ENCODE measurements at regions not wholly inside any gene's neighbourhood (a gene's known extent, or its start where the extent isn't known, plus 50 kb on each side); places are given as distances from the start of the nearest gene placed in this dataset.

DNA sequence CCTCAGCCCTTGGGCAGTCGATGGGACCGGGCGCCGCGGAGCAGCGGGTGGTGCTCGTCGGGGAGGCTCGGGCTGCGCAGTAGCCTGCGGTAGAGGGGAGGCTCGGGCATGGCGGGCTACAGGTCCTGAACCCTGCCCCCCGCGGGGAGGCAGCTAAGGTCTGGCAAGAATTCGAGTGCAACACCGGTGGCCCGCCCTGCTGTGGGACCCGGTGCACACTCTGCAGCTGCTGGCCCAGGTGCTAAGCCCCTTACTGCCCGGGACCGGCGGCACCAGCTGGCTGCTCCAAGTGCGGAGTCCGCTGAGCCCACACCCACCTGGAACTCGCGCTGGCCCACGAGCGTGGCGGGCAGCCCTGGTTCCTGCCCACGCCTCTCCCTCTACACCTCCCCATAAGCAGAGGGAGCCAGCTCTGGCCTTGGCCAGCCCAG lies 377.7 kb upstream of the RBMS3 start:
- TF ChIP-seq TAF1 (IDR thresholded peaks at IDR 0.05; ENCODE audit: low read depth): no peak
- TF ChIP-seq, protein P1, sequence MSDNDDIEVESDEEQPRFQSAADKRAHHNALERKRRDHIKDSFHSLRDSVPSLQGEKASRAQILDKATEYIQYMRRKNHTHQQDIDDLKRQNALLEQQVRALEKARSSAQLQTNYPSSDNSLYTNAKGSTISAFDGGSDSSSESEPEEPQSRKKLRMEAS (IDR thresholded peaks at IDR 0.05): no peak
- TF ChIP-seq TCF12 (IDR thresholded peaks at IDR 0.05; ENCODE audit: low read depth): no peak
- TF ChIP-seq EGR1 (IDR thresholded peaks at IDR 0.05): no peak
- TF ChIP-seq, protein P2, sequence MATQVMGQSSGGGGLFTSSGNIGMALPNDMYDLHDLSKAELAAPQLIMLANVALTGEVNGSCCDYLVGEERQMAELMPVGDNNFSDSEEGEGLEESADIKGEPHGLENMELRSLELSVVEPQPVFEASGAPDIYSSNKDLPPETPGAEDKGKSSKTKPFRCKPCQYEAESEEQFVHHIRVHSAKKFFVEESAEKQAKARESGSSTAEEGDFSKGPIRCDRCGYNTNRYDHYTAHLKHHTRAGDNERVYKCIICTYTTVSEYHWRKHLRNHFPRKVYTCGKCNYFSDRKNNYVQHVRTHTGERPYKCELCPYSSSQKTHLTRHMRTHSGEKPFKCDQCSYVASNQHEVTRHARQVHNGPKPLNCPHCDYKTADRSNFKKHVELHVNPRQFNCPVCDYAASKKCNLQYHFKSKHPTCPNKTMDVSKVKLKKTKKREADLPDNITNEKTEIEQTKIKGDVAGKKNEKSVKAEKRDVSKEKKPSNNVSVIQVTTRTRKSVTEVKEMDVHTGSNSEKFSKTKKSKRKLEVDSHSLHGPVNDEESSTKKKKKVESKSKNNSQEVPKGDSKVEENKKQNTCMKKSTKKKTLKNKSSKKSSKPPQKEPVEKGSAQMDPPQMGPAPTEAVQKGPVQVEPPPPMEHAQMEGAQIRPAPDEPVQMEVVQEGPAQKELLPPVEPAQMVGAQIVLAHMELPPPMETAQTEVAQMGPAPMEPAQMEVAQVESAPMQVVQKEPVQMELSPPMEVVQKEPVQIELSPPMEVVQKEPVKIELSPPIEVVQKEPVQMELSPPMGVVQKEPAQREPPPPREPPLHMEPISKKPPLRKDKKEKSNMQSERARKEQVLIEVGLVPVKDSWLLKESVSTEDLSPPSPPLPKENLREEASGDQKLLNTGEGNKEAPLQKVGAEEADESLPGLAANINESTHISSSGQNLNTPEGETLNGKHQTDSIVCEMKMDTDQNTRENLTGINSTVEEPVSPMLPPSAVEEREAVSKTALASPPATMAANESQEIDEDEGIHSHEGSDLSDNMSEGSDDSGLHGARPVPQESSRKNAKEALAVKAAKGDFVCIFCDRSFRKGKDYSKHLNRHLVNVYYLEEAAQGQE (IDR thresholded peaks at IDR 0.05; ENCODE audit: low read depth): no peak
- TF ChIP-seq RAD21 (IDR thresholded peaks at IDR 0.05; ENCODE audit: low read depth): no peak
- TF ChIP-seq, protein P3, sequence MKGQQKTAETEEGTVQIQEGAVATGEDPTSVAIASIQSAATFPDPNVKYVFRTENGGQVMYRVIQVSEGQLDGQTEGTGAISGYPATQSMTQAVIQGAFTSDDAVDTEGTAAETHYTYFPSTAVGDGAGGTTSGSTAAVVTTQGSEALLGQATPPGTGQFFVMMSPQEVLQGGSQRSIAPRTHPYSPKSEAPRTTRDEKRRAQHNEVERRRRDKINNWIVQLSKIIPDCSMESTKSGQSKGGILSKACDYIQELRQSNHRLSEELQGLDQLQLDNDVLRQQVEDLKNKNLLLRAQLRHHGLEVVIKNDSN (IDR thresholded peaks at IDR 0.05): no peak
- no peak for TF ChIP-seq EP300 (IDR thresholded peaks at IDR 0.05; ENCODE audit: borderline replicate concordance)
- TF ChIP-seq YY1 (IDR thresholded peaks at IDR 0.05; ENCODE audit: low read depth): no peak
- no peak for TF ChIP-seq NFIC (IDR thresholded peaks at IDR 0.05)
- TF ChIP-seq CREB1 (IDR thresholded peaks at IDR 0.05; ENCODE audit: low read depth): no peak
- TF ChIP-seq ZBTB7A (IDR thresholded peaks at IDR 0.05; ENCODE audit: low read depth): no peak
- TF ChIP-seq FOXM1 (IDR thresholded peaks at IDR 0.05; ENCODE audit: borderline replicate concordance, low read depth): no peak
- no peak for TF ChIP-seq TEAD4 (IDR thresholded peaks at IDR 0.05)
- TF ChIP-seq CEBPB (IDR thresholded peaks at IDR 0.05): no peak

DNA sequence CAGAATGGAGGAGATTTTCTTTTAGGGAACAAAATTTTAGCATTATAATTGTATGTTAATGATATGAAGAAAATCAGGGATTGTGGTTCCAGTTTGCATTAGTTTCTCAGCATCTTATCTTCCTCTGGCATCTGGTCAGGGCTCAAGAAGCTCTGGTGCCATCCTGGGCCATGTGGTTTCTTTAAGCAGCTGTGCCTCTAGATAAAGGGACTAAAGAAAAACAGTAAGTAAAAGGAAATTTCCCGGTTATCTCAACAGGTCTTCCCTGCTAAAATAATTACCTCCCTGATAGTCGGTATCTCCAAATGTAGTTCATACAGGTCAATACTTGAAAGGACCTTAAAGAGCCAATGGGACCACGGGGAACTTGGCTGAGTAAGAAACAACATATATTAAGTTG lies 375.1 kb upstream of the RBMS3 start:
- no peak for TF ChIP-seq CEBPB (IDR thresholded peaks at IDR 0.05)
- TF ChIP-seq EP300 (IDR thresholded peaks at IDR 0.05; ENCODE audit: borderline replicate concordance): no peak
- no peak for TF ChIP-seq FOXM1 (IDR thresholded peaks at IDR 0.05; ENCODE audit: borderline replicate concordance, low read depth)
- TF ChIP-seq TCF12 (IDR thresholded peaks at IDR 0.05; ENCODE audit: low read depth): no peak
- no peak for TF ChIP-seq RAD21 (IDR thresholded peaks at IDR 0.05; ENCODE audit: low read depth)
- TF ChIP-seq NFIC (IDR thresholded peaks at IDR 0.05): no peak
- TF ChIP-seq YY1 (IDR thresholded peaks at IDR 0.05; ENCODE audit: low read depth): no peak
- no peak for TF ChIP-seq TEAD4 (IDR thresholded peaks at IDR 0.05)
- TF ChIP-seq, protein P1 (IDR thresholded peaks at IDR 0.05): no peak
- TF ChIP-seq TAF1 (IDR thresholded peaks at IDR 0.05; ENCODE audit: low read depth): no peak
- TF ChIP-seq, protein P3 (IDR thresholded peaks at IDR 0.05): no peak
- no peak for TF ChIP-seq CREB1 (IDR thresholded peaks at IDR 0.05; ENCODE audit: low read depth)
- TF ChIP-seq, protein P2 (IDR thresholded peaks at IDR 0.05; ENCODE audit: low read depth): no peak
- TF ChIP-seq ZBTB7A (IDR thresholded peaks at IDR 0.05; ENCODE audit: low read depth): no peak
- no peak for TF ChIP-seq EGR1 (IDR thresholded peaks at IDR 0.05)

DNA sequence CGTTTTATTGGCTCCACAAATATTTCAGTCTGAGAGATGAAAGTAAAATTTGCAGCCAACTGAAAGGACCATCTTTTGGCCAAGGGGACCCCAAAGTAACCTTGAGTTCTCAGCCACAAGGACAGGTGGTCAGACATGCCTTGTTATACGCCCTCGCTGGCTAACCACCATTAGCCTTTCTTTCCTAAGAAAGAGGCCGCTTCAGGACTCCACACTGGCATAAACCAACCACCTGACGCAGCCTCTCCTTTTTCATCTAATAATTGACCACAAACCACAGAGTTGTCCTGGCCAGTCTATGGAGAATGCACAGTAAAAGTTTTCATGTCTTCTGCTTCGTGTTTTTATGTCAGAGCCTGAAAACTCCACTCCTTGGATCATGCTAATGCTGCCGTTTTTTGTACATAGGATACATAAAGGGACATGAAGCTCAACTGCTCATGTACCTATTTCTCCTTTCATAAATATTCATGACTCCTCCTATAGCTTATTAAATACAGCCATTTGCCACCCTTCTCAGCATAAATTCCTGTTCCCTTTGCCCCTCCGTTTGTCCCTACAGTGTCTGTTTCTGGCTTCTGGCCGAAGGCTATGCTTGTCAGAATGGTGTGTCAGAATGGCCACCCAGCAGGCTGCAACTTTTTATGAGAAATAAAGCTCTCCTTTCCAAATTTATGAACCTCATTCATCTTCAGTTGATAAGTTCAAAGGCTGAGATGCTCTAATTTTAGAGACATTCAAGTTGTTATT lies 374.1 kb upstream of the RBMS3 start:
- TF ChIP-seq, protein P1 (IDR thresholded peaks at IDR 0.05): no peak
- TF ChIP-seq NFIC (IDR thresholded peaks at IDR 0.05) (no peak), EP300 (IDR thresholded peaks at IDR 0.05; ENCODE audit: borderline replicate concordance) (no peak), EGR1 (IDR thresholded peaks at IDR 0.05) (no peak), TEAD4 (IDR thresholded peaks at IDR 0.05) (no peak), CEBPB (IDR thresholded peaks at IDR 0.05) (no peak), RAD21 (IDR thresholded peaks at IDR 0.05; ENCODE audit: low read depth) (no peak), YY1 (IDR thresholded peaks at IDR 0.05; ENCODE audit: low read depth) (no peak), ZBTB7A (IDR thresholded peaks at IDR 0.05; ENCODE audit: low read depth) (no peak), TAF1 (IDR thresholded peaks at IDR 0.05; ENCODE audit: low read depth) (no peak), TCF12 (IDR thresholded peaks at IDR 0.05; ENCODE audit: low read depth) (no peak), CREB1 (IDR thresholded peaks at IDR 0.05; ENCODE audit: low read depth) (no peak), FOXM1 (IDR thresholded peaks at IDR 0.05; ENCODE audit: borderline replicate concordance, low read depth) (no peak)
- TF ChIP-seq, protein P3 (IDR thresholded peaks at IDR 0.05): no peak
- TF ChIP-seq, protein P2 (IDR thresholded peaks at IDR 0.05; ENCODE audit: low read depth): no peak
